ENCODE measurements at regions not wholly inside any gene's neighbourhood (a gene's known extent, or its start where the extent isn't known, plus 50 kb on each side); places are given as distances from the start of the nearest gene placed in this dataset.

DNA sequence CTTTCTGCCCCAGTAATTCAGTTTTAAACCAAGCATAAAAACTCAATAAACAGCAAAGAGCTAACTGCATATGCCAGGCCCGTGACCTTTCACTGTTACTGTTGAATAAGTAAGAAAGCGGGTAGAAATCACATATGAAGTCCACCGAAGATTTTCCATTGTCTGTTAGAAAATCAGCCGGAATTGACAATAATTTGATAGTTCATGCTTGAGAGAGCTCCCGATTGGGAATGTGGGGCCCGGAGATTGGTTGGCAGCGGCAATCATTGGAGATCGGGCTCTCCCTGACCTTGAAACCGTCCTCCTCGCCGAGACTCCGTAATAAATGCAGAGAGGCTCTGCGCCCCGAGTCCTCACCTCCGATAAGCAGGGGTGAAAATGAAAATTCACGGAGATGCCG is 709.6 kb downstream of the BRD1 start:
- ChIA-PET POLR2A (no interaction called here), CTCF (no interaction called here)

GRCh38 chr22:49117486-49117885 is 710.2 kb downstream of the BRD1 start:
- no peaks in the 10 kb centered on the region for H3K4me1 ChIP-seq (ENCODE audit: control insufficient read depth, insufficient read depth, low read length)
- H3K4me3 ChIP-seq (ENCODE audit: low read depth, low read length), result no peak overlapping the region
- ChIA-PET POLR2A (no interaction called here), CTCF (no interaction called here)
- H3K27ac ChIP-seq (ENCODE audit: extremely low read depth, low read depth, low read length), result no peak overlapping the region
- no peaks in the 10 kb centered on the region for H3K9me3 ChIP-seq (ENCODE audit: control insufficient read depth, insufficient read depth, low read depth, low read length)
- no peaks in the 10 kb centered on the region for H3K36me3 ChIP-seq (ENCODE audit: control insufficient read depth in 2 of 2, insufficient read depth in 1 of 2, low read length in 2 of 2)
- TF ChIP-seq ZFP69B (tag by site-specific recombination; IDR thresholded peaks at IDR 0.05), result no peak
- no peak for TF ChIP-seq ZNF121 (tag by site-specific recombination; IDR thresholded peaks at IDR 0.05)
- no peak for TF ChIP-seq KLF9 (tag by site-specific recombination; IDR thresholded peaks at IDR 0.05; ENCODE audit: low read depth)
- TF ChIP-seq ZNF707 (tag by site-specific recombination; IDR thresholded peaks at IDR 0.05), result no peak
- no peak for TF ChIP-seq ZNF529 (tag by site-specific recombination; IDR thresholded peaks at IDR 0.05; ENCODE audit: insufficient replicate concordance)
- TF ChIP-seq ZNF626 (tag by site-specific recombination; IDR thresholded peaks at IDR 0.05), result no peak
- TF ChIP-seq GFI1B (tag by site-specific recombination; IDR thresholded peaks at IDR 0.05), result no peak
- no peak for TF ChIP-seq YY2 (tag by site-specific recombination; IDR thresholded peaks at IDR 0.05)
- TF ChIP-seq, protein P1, sequence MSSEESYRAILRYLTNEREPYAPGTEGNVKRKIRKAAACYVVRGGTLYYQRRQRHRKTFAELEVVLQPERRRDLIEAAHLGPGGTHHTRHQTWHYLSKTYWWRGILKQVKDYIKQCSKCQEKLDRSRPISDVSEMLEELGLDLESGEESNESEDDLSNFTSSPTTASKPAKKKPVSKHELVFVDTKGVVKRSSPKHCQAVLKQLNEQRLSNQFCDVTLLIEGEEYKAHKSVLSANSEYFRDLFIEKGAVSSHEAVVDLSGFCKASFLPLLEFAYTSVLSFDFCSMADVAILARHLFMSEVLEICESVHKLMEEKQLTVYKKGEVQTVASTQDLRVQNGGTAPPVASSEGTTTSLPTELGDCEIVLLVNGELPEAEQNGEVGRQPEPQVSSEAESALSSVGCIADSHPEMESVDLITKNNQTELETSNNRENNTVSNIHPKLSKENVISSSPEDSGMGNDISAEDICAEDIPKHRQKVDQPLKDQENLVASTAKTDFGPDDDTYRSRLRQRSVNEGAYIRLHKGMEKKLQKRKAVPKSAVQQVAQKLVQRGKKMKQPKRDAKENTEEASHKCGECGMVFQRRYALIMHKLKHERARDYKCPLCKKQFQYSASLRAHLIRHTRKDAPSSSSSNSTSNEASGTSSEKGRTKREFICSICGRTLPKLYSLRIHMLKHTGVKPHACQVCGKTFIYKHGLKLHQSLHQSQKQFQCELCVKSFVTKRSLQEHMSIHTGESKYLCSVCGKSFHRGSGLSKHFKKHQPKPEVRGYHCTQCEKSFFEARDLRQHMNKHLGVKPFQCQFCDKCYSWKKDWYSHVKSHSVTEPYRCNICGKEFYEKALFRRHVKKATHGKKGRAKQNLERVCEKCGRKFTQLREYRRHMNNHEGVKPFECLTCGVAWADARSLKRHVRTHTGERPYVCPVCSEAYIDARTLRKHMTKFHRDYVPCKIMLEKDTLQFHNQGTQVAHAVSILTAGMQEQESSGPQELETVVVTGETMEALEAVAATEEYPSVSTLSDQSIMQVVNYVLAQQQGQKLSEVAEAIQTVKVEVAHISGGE (tag by site-specific recombination; conservative IDR thresholded peaks at IDR 0.05; ENCODE audit: low read depth), result no peak
- no peak for TF ChIP-seq ZNF555 (tag by site-specific recombination; conservative IDR thresholded peaks at IDR 0.05)
- TF ChIP-seq, protein P2, sequence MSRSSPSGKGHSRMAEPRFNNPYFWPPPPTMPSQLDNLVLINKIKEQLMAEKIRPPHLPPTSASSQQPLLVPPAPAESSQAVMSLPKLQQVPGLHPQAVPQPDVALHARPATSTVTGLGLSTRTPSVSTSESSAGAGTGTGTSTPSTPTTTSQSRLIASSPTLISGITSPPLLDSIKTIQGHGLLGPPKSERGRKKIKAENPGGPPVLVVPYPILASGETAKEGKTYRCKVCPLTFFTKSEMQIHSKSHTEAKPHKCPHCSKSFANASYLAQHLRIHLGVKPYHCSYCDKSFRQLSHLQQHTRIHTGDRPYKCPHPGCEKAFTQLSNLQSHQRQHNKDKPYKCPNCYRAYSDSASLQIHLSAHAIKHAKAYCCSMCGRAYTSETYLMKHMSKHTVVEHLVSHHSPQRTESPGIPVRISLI (tag by site-specific recombination; IDR thresholded peaks at IDR 0.05), result no peak

More for the DNA sequence above, 709.6 kb downstream of the BRD1 start:
- Histone ChIP-seq H3K9me3 (ENCODE audit: control insufficient read depth, insufficient read depth, low read depth, low read length) (no peaks in the 10 kb centered on the region), H3K4me3 (ENCODE audit: low read depth, low read length) (no peak overlapping the region), H3K4me1 (ENCODE audit: control insufficient read depth, insufficient read depth, low read length) (no peaks in the 10 kb centered on the region), H3K27ac (ENCODE audit: extremely low read depth, low read depth, low read length) (no peak overlapping the region), H3K36me3 (ENCODE audit: control insufficient read depth in 2 of 2, insufficient read depth in 1 of 2, low read length in 2 of 2) (no peaks in the 10 kb centered on the region)
- no peak for TF ChIP-seq ZBTB7A (tag by site-specific recombination; IDR thresholded peaks at IDR 0.05; ENCODE audit: low read depth)
- TF ChIP-seq ZNF561 (tag by site-specific recombination; IDR thresholded peaks at IDR 0.05; ENCODE audit: borderline replicate concordance), result no peak
- TF ChIP-seq ZNF324 (tag by site-specific recombination; IDR thresholded peaks at IDR 0.05), result no peak
- no peak for TF ChIP-seq GLI4 (tag by site-specific recombination; IDR thresholded peaks at IDR 0.05)
- TF ChIP-seq, protein P3, sequence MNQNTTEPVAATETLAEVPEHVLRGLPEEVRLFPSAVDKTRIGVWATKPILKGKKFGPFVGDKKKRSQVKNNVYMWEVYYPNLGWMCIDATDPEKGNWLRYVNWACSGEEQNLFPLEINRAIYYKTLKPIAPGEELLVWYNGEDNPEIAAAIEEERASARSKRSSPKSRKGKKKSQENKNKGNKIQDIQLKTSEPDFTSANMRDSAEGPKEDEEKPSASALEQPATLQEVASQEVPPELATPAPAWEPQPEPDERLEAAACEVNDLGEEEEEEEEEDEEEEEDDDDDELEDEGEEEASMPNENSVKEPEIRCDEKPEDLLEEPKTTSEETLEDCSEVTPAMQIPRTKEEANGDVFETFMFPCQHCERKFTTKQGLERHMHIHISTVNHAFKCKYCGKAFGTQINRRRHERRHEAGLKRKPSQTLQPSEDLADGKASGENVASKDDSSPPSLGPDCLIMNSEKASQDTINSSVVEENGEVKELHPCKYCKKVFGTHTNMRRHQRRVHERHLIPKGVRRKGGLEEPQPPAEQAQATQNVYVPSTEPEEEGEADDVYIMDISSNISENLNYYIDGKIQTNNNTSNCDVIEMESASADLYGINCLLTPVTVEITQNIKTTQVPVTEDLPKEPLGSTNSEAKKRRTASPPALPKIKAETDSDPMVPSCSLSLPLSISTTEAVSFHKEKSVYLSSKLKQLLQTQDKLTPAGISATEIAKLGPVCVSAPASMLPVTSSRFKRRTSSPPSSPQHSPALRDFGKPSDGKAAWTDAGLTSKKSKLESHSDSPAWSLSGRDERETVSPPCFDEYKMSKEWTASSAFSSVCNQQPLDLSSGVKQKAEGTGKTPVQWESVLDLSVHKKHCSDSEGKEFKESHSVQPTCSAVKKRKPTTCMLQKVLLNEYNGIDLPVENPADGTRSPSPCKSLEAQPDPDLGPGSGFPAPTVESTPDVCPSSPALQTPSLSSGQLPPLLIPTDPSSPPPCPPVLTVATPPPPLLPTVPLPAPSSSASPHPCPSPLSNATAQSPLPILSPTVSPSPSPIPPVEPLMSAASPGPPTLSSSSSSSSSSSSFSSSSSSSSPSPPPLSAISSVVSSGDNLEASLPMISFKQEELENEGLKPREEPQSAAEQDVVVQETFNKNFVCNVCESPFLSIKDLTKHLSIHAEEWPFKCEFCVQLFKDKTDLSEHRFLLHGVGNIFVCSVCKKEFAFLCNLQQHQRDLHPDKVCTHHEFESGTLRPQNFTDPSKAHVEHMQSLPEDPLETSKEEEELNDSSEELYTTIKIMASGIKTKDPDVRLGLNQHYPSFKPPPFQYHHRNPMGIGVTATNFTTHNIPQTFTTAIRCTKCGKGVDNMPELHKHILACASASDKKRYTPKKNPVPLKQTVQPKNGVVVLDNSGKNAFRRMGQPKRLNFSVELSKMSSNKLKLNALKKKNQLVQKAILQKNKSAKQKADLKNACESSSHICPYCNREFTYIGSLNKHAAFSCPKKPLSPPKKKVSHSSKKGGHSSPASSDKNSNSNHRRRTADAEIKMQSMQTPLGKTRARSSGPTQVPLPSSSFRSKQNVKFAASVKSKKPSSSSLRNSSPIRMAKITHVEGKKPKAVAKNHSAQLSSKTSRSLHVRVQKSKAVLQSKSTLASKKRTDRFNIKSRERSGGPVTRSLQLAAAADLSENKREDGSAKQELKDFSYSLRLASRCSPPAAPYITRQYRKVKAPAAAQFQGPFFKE (tag by site-specific recombination; IDR thresholded peaks at IDR 0.05; ENCODE audit: borderline replicate concordance), result no peak
- no peak for TF ChIP-seq KLF10 (tag by site-specific recombination; IDR thresholded peaks at IDR 0.05)
- TF ChIP-seq ZNF391 (tag by site-specific recombination; IDR thresholded peaks at IDR 0.05; ENCODE audit: borderline replicate concordance, low read depth), result no peak
- TF ChIP-seq ZNF24 (tag by site-specific recombination; IDR thresholded peaks at IDR 0.05), result no peak
- TF ChIP-seq ZNF776 (tag by site-specific recombination; IDR thresholded peaks at IDR 0.05; ENCODE audit: borderline replicate concordance), result no peak
- TF ChIP-seq ZNF157 (tag by site-specific recombination; IDR thresholded peaks at IDR 0.05), result no peak
- TF ChIP-seq ZNF623 (tag by site-specific recombination; IDR thresholded peaks at IDR 0.05), result no peak
- TF ChIP-seq, protein P4, sequence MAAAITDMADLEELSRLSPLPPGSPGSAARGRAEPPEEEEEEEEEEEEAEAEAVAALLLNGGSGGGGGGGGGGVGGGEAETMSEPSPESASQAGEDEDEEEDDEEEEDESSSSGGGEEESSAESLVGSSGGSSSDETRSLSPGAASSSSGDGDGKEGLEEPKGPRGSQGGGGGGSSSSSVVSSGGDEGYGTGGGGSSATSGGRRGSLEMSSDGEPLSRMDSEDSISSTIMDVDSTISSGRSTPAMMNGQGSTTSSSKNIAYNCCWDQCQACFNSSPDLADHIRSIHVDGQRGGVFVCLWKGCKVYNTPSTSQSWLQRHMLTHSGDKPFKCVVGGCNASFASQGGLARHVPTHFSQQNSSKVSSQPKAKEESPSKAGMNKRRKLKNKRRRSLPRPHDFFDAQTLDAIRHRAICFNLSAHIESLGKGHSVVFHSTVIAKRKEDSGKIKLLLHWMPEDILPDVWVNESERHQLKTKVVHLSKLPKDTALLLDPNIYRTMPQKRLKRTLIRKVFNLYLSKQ (tag by site-specific recombination; IDR thresholded peaks at IDR 0.05; ENCODE audit: borderline replicate concordance), result no peak
- no peak for TF ChIP-seq ZNF202 (tag by site-specific recombination; IDR thresholded peaks at IDR 0.05; ENCODE audit: borderline replicate concordance)
- TF ChIP-seq ZNF549 (tag by site-specific recombination; IDR thresholded peaks at IDR 0.05), result no peak
- no peak for TF ChIP-seq ZNF501 (tag by site-specific recombination; IDR thresholded peaks at IDR 0.05)
- TF ChIP-seq ZNF837 (tag by site-specific recombination; IDR thresholded peaks at IDR 0.05), result no peak
- no peak for TF ChIP-seq ZNF214 (tag by site-specific recombination; IDR thresholded peaks at IDR 0.05; ENCODE audit: borderline replicate concordance)
- no peak for TF ChIP-seq ZNF146 (tag by site-specific recombination; IDR thresholded peaks at IDR 0.05)
